ENCODE measurements at regions not wholly inside any gene's neighbourhood (a gene's known extent, or its start where the extent isn't known, plus 50 kb on each side); places are given as distances from the start of the nearest gene placed in this dataset.

DNA sequence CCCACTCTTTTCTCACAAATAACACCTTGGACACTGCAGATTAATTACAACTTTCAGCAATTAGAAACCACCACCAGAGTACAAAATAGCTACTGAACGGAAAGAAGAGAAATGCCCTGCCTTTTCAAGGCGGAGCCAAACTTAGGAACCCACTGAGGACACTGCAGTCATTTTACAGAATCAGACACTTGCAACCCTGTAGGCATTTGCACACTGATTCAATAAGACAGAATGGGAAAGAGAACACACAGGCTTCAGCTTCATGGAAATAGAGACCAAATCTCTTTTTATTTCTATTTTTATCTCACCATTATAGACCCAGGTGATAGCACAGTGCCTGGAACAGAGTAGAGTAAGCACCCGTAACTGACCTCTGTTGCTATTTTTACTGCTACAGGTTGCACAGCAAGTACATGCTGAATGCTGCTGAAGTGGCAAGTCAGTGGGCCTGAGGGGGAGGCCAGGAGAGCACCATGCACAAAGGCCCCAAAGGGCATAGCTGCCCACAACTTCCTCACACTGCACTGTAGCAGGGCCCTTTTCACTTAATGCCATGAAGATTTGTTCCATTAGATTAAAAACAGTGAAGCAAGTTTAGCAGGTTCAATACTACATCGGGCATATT is 50.7 kb upstream of the EDARADD start:
- Histone ChIP-seq H2BK15ac (ENCODE audit: low read length) (no peak overlapping the region), H3K4ac (replicated peaks; ENCODE audit: insufficient read length, low read depth, low read length) (no peak overlapping the region), H3K18ac (ENCODE audit: extremely low read depth, low read length) (no peak overlapping the region), H2BK20ac (ENCODE audit: low read length) (no peak overlapping the region), H3K23ac (ENCODE audit: insufficient read length) (no peak overlapping the region), H3K79me1 (ENCODE audit: low read depth, low read length) (no peaks in the 10 kb centered on the region), H3K56ac (replicated peaks; ENCODE audit: insufficient read length, low read depth, low read length) (no peak overlapping the region), H4K8ac (ENCODE audit: extremely low read depth, insufficient read depth, low read length) (no peak overlapping the region), H3K9me3 (ENCODE audit: insufficient read depth in 2 of 2, low read depth in 1 of 2, low read length in 1 of 2) (no peaks in the 10 kb centered on the region), H3K4me2 (ENCODE audit: insufficient read depth in 1 of 2, low read depth in 2 of 2, low read length in 2 of 2) (no peak overlapping the region), H2BK5ac (ENCODE audit: low read depth, low read length) (no peak overlapping the region), H3K36me3 (ENCODE audit: control insufficient read depth in 2 of 4, insufficient read depth in 4 of 4, low read length in 3 of 4) (no peaks in the 10 kb centered on the region), H2AFZ (ENCODE audit: low read length) (peak overlapping the region; percentile 63), H3K14ac (ENCODE audit: insufficient read length) (no peak overlapping the region), H3K4me1 (replicated peaks in 1 of 4; ENCODE audit: control insufficient read depth in 3 of 4, insufficient read depth in 4 of 4, low read length in 3 of 4) (no peaks in the 10 kb centered on the region), H3K23me2 (ENCODE audit: low read depth, low read length) (no peaks in the 10 kb centered on the region), H4K5ac (ENCODE audit: insufficient read length, low read depth, low read length) (no peak overlapping the region), H4K91ac (replicated peaks; ENCODE audit: insufficient read length, low read length) (no peak overlapping the region), H3K27me3 (replicated peaks in 1 of 4; ENCODE audit: control insufficient read depth in 3 of 4, extremely low read depth in 1 of 4, insufficient read depth in 3 of 4, low read length in 3 of 4) (no peaks in the 10 kb centered on the region), H2BK120ac (replicated peaks; ENCODE audit: low read depth, low read length) (no peak overlapping the region), H2BK12ac (ENCODE audit: low read depth, low read length) (no peak overlapping the region), H3K9ac (replicated peaks in 1 of 4; ENCODE audit: extremely low read depth in 1 of 4, low read depth in 3 of 4, low read length in 3 of 4) (no peak overlapping the region), H3K4me3 (ENCODE audit: extremely low read depth in 1 of 4, insufficient read depth in 2 of 4, low read depth in 3 of 4, low read length in 4 of 4) (no peak overlapping the region), H3K27ac (ENCODE audit: low read depth, low read length) (no peak overlapping the region), H4K20me1 (replicated peaks in 1 of 2; ENCODE audit: control insufficient read depth in 1 of 2, insufficient read depth in 2 of 2, low read length in 2 of 2) (no peaks in the 10 kb centered on the region), H2AK5ac (ENCODE audit: low read depth, low read length) (no peak overlapping the region), H3K79me2 (ENCODE audit: control insufficient read depth in 1 of 2, insufficient read depth in 2 of 2, low read length in 2 of 2) (no peaks in the 10 kb centered on the region)
- no peak for FAIRE-seq
- TF ChIP-seq KDM5A (IDR thresholded peaks at IDR 0.05; ENCODE audit: low read length) (no peak), ASH2L (IDR thresholded peaks at IDR 0.05; ENCODE audit: low read length) (no peak), GTF2F1 (IDR thresholded peaks at IDR 0.05; ENCODE audit: borderline replicate concordance, low read depth, low read length) (no peak)
- TF ChIP-seq, protein P1, sequence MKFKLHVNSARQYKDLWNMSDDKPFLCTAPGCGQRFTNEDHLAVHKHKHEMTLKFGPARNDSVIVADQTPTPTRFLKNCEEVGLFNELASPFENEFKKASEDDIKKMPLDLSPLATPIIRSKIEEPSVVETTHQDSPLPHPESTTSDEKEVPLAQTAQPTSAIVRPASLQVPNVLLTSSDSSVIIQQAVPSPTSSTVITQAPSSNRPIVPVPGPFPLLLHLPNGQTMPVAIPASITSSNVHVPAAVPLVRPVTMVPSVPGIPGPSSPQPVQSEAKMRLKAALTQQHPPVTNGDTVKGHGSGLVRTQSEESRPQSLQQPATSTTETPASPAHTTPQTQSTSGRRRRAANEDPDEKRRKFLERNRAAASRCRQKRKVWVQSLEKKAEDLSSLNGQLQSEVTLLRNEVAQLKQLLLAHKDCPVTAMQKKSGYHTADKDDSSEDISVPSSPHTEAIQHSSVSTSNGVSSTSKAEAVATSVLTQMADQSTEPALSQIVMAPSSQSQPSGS (IDR thresholded peaks at IDR 0.05; ENCODE audit: low read length), result no peak
- TF ChIP-seq, protein P2, sequence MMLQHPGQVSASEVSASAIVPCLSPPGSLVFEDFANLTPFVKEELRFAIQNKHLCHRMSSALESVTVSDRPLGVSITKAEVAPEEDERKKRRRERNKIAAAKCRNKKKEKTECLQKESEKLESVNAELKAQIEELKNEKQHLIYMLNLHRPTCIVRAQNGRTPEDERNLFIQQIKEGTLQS (IDR thresholded peaks at IDR 0.05; ENCODE audit: insufficient read depth, low read depth, low read length), result no peak
- DNase-seq (ENCODE audit: low read depth in 1 of 2, low spot score in 2 of 2), result no peak
- POLR2A ChIA-PET (ENCODE audit: partially characterized antibody), result no interaction called here
- 73% methylated on average over 4 of the region's 4 CpGs; no CpG with 5 or more reads in 1 of the 2 experiments for WGBS, 2 experiments (ENCODE audit: extremely low coverage in 1 of 2, insufficient coverage in 1 of 2, insufficient read length in 1 of 2, insufficient replicate concordance in 2 of 2, low coverage in 1 of 2, low lambda C conversion rate in 2 of 2, missing lambda C conversion rate in 1 of 2)
- CTCF ChIA-PET (ENCODE audit: partially characterized antibody), result interaction anchor here (0.9 to 2.2 kb wide), 5 partner anchors 10 to 206 kb away, joined by 3 to 8 read pairs (median 3); no protein-coding TSS in a partner anchor
